CD4-positive, alpha-beta memory T cell (primary cell): ENCODE measurements at regions not wholly inside any gene's neighbourhood (a gene's known extent, or its start where the extent isn't known, plus 50 kb on each side); places are given as distances from the start of the nearest gene placed in this dataset.

ENCODE experiments used
- CTCF ChIA-PET: fragments of 350-600 bp; sonication (Branson Sonifier 250); formaldehyde crosslinking; loops from one replicate; lab custom pipeline; 2021; ENCODE audit warnings: inconsistent platforms; ENCODE audit not compliant: partially characterized antibody; lab: Charles Lee
- POLR2A ChIA-PET: fragments of 350-600 bp; sonication (Branson Sonifier 250); formaldehyde crosslinking; loops from one replicate; lab custom pipeline; 2021; ENCODE audit not compliant: partially characterized antibody; lab: Charles Lee
- DNase-seq, 5 donors: peaks; one replicate each; pipeline versions ENCODE4 v3.0.0 to v3.0.0-alpha.2; 2020 to 2022; ENCODE audit warnings: mixed read lengths in 1 of 5
- H3K27ac ChIP-seq: one replicate; pipeline ENCODE4 v1.7.0; 2013; ENCODE audit warnings: low read depth, low read length
- H3K27me3 ChIP-seq: 2 replicates; pipeline ENCODE4 v1.7.0; 2013; ENCODE audit warnings: mild to moderate bottlenecking, low read length, moderate library complexity; ENCODE audit not compliant: insufficient read depth
- H3K36me3 ChIP-seq: 2 replicates; pipeline ENCODE4 v1.7.0; 2013; ENCODE audit warnings: mild to moderate bottlenecking, low read length, moderate library complexity; ENCODE audit not compliant: insufficient read depth
- H3K4me1 ChIP-seq: 2 replicates; pipeline ENCODE4 v1.7.0; 2013; ENCODE audit warnings: mild to moderate bottlenecking, low read length, moderate library complexity; ENCODE audit not compliant: insufficient read depth
- H3K4me3 ChIP-seq, 2 donors: one replicate each; pipeline ENCODE4 v1.7.0; 2013; ENCODE audit warnings: low read length in 2 of 2, mild to moderate bottlenecking in 1 of 2
- H3K9me3 ChIP-seq, 2 donors: one replicate each; pipeline ENCODE4 v1.7.0; 2013; ENCODE audit warnings: low read length in 2 of 2, control low read depth in 1 of 2; ENCODE audit not compliant: control insufficient read depth in 1 of 2
- H3K27ac Mint-ChIP-seq, 7 donors: one replicate each; pipeline ENCODE4 v1.8.0; 2020 to 2021; ENCODE audit warnings: mixed read lengths in 7 of 7, mild to moderate bottlenecking in 6 of 7, inconsistent platforms in 3 of 7, moderate library complexity in 3 of 7
- H3K27me3 Mint-ChIP-seq, 2 donors: one replicate each; pipeline ENCODE4 v1.8.0; 2020 to 2021; ENCODE audit warnings: mixed read lengths in 2 of 2
- H3K36me3 Mint-ChIP-seq, 2 donors: one replicate each; pipeline ENCODE4 v1.8.0; 2020 to 2021; ENCODE audit warnings: mixed read lengths in 2 of 2, inconsistent platforms in 1 of 2, mild to moderate bottlenecking in 1 of 2
- H3K4me1 Mint-ChIP-seq, 4 donors: one replicate each; pipeline ENCODE4 v1.8.0; 2020 to 2021; ENCODE audit warnings: mixed read lengths in 4 of 4, mild to moderate bottlenecking in 1 of 4
- H3K4me3 Mint-ChIP-seq, 8 donors: one replicate each; pipeline ENCODE4 v1.8.0; 2020 to 2021; ENCODE audit warnings: mixed read lengths in 8 of 8, mild to moderate bottlenecking in 7 of 8, moderate library complexity in 6 of 8, inconsistent platforms in 3 of 8
- H3K9me3 Mint-ChIP-seq, 8 donors: one replicate each; pipeline ENCODE4 v1.8.0; 2020 to 2021; ENCODE audit warnings: mixed read lengths in 8 of 8, mild to moderate bottlenecking in 5 of 8, inconsistent platforms in 3 of 8, moderate library complexity in 1 of 8
- intact Hi-C: fragments of 100-400 bp; cut with micrococcal nuclease; formaldehyde crosslinking; loops from one replicate; pipeline ENCODE4 v1.15.1; 2023

- intact Hi-C loops: no loop called here
- POLR2A ChIA-PET: no interaction called here
- H3K9me3 Mint-ChIP-seq: peaks cover 0 to 44% (median 19%) of the 10 kb centered on the region in 8 donors
Measured at GRCh38 chr11:25159341-25159740, 662.5 kb downstream of the LUZP2 start.

DNA sequence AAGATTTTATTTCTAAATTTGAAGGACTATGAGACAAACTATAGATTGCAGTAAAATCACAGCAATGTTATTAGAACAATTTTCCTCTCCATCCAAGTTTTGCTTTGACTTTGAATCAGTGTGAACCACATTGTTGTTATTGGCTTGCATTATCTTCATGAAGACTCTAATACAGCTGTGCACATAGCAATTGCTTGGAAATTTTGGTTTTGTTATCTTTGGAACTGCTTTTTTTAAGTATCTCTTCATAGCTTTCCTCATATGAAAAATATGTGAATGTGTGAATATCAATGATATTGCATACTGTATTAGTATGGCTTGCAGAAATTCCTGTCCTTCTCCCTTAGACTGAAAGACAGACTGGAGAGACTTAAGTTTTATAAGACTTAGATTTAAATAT, 666.6 kb downstream of the LUZP2 start:
- no peak overlapping the region for H3K4me3 ChIP-seq
- no peaks in the 10 kb centered on the region for H3K4me1 Mint-ChIP-seq
- DNase-seq: no peak
- ChIA-PET POLR2A (no interaction called here), CTCF (no interaction called here)
- H3K27me3 ChIP-seq: no peaks in the 10 kb centered on the region
- peaks cover 4 to 36% (median 22%) of the 10 kb centered on the region in 8 donors for H3K9me3 Mint-ChIP-seq
- H3K36me3 ChIP-seq: no peaks in the 10 kb centered on the region
- intact Hi-C loops: no loop called here
- no peaks in the 10 kb centered on the region for H3K4me1 ChIP-seq
- H3K36me3 Mint-ChIP-seq: no peaks in the 10 kb centered on the region
- no peak overlapping the region for H3K4me3 Mint-ChIP-seq
- no peak overlapping the region for H3K27ac Mint-ChIP-seq
- no peak overlapping the region for H3K27ac ChIP-seq
- H3K27me3 Mint-ChIP-seq: no peaks in the 10 kb centered on the region
- H3K9me3 ChIP-seq: peaks cover 0 to 5% of the 10 kb centered on the region in 2 donors

More at GRCh38 chr11:25159341-25159740, 662.5 kb downstream of the LUZP2 start:
- no peaks in the 10 kb centered on the region for H3K27me3 Mint-ChIP-seq
- CTCF ChIA-PET: no interaction called here
- peaks cover 0 to 5% of the 10 kb centered on the region in 2 donors for H3K9me3 ChIP-seq
- no peaks in the 10 kb centered on the region for H3K27me3 ChIP-seq
- H3K4me3 Mint-ChIP-seq: no peak overlapping the region
- no peak for DNase-seq
- H3K4me3 ChIP-seq: no peak overlapping the region
- H3K4me1 Mint-ChIP-seq: no peaks in the 10 kb centered on the region
- H3K4me1 ChIP-seq: no peaks in the 10 kb centered on the region
- no peaks in the 10 kb centered on the region for H3K36me3 ChIP-seq
- no peak overlapping the region for H3K27ac Mint-ChIP-seq
- H3K27ac ChIP-seq: no peak overlapping the region
- no peaks in the 10 kb centered on the region for H3K36me3 Mint-ChIP-seq

GRCh38 chr11:25180187-25180586, 683.3 kb downstream of the LUZP2 start:
- Mint-ChIP-seq H3K4me3 (no peak overlapping the region), H3K27ac (no peak overlapping the region), H3K27me3 (no peaks in the 10 kb centered on the region), H3K9me3 (peaks cover 3 to 24% (median 9%) of the 10 kb centered on the region in 8 donors), H3K36me3 (no peaks in the 10 kb centered on the region), H3K4me1 (no peaks in the 10 kb centered on the region)
- Histone ChIP-seq H3K9me3 (peaks cover 0 to 4% of the 10 kb centered on the region in 2 donors), H3K27me3 (no peaks in the 10 kb centered on the region), H3K27ac (no peak overlapping the region), H3K36me3 (no peaks in the 10 kb centered on the region), H3K4me3 (no peak overlapping the region), H3K4me1 (no peaks in the 10 kb centered on the region)
- intact Hi-C loops: no loop called here
- ChIA-PET CTCF (no interaction called here), POLR2A (no interaction called here)
- no peak for DNase-seq

DNA sequence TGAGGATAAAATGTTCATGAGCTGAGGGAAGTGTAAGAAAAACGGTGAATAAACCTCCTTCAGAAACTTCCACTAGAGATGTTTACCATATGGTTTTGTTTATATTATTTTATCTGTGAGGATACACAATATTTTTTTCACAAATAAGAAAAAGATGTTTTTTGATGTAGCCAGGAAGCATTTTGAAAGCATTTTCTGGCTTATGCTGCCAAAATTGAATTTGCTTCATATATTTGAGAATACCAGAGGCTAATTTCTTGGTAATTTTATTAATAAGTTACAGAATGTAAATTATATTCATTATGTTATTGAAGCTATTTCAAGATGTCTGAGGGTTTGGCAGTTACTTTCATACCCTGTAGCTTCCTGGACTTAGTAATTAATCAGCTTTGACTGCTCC, 686.6 kb downstream of the LUZP2 start:
- H3K4me3 ChIP-seq: no peak overlapping the region
- Mint-ChIP-seq H3K4me3 (no peak overlapping the region), H3K27me3 (no peaks in the 10 kb centered on the region), H3K4me1 (no peaks in the 10 kb centered on the region), H3K27ac (no peak overlapping the region), H3K36me3 (no peaks in the 10 kb centered on the region), H3K9me3 (peaks cover 0 to 15% (median 5%) of the 10 kb centered on the region in 8 donors)
- no peak for DNase-seq
- H3K27me3 ChIP-seq: no peaks in the 10 kb centered on the region
- no peaks in the 10 kb centered on the region for H3K4me1 ChIP-seq
- H3K36me3 ChIP-seq: no peaks in the 10 kb centered on the region
- no peak overlapping the region for H3K27ac ChIP-seq
- intact Hi-C loops: no loop called here
- CTCF ChIA-PET: no interaction called here
- no peaks in the 10 kb centered on the region for H3K9me3 ChIP-seq
- POLR2A ChIA-PET: no interaction called here

- H3K4me1 ChIP-seq: no peaks in the 10 kb centered on the region
- no peaks in the 10 kb centered on the region for H3K27me3 ChIP-seq
- H3K27ac ChIP-seq: no peak overlapping the region
- ChIA-PET CTCF (no interaction called here), POLR2A (no interaction called here)
- H3K27ac Mint-ChIP-seq: no peak overlapping the region
- no peaks in the 10 kb centered on the region for H3K36me3 ChIP-seq
- H3K4me1 Mint-ChIP-seq: no peaks in the 10 kb centered on the region
- peaks cover 0 to 8% (median 7%) of the 10 kb centered on the region in 8 donors for H3K9me3 Mint-ChIP-seq
- H3K4me3 ChIP-seq: no peak overlapping the region
- DNase-seq: no peak
- no peak overlapping the region for H3K4me3 Mint-ChIP-seq
- intact Hi-C loops: no loop called here
- H3K27me3 Mint-ChIP-seq: no peaks in the 10 kb centered on the region
- no peaks in the 10 kb centered on the region for H3K36me3 Mint-ChIP-seq
- H3K9me3 ChIP-seq: no peaks in the 10 kb centered on the region
Measured at GRCh38 chr11:25197515-25197914, 700.7 kb downstream of the LUZP2 start.

- no peaks in the 10 kb centered on the region for H3K4me1 ChIP-seq
- no peak overlapping the region for H3K4me3 ChIP-seq
- H3K27me3 ChIP-seq: no peaks in the 10 kb centered on the region
- Mint-ChIP-seq H3K36me3 (no peaks in the 10 kb centered on the region), H3K4me3 (no peak overlapping the region), H3K4me1 (no peaks in the 10 kb centered on the region), H3K27me3 (no peaks in the 10 kb centered on the region), H3K27ac (no peak overlapping the region), H3K9me3 (peaks cover 0 to 10% (median 6%) of the 10 kb centered on the region in 8 donors)
- no peak overlapping the region for H3K27ac ChIP-seq
- CTCF ChIA-PET: no interaction called here
- intact Hi-C loops: no loop called here
- H3K36me3 ChIP-seq: no peaks in the 10 kb centered on the region
- POLR2A ChIA-PET: no interaction called here
- DNase-seq: no peak
- no peaks in the 10 kb centered on the region for H3K9me3 ChIP-seq
Measured at GRCh38 chr11:25198704-25199103, 701.9 kb downstream of the LUZP2 start.

GRCh38 chr11:25200925-25201324, 704.1 kb downstream of the LUZP2 start:
- intact Hi-C loops: no loop called here
- Mint-ChIP-seq H3K36me3 (no peaks in the 10 kb centered on the region), H3K4me3 (no peak overlapping the region), H3K9me3 (peaks cover 0 to 22% (median 8%) of the 10 kb centered on the region in 8 donors), H3K27me3 (no peaks in the 10 kb centered on the region), H3K4me1 (no peaks in the 10 kb centered on the region), H3K27ac (no peak overlapping the region)
- H3K27me3 ChIP-seq: no peaks in the 10 kb centered on the region
- no peak overlapping the region for H3K27ac ChIP-seq
- ChIA-PET CTCF (no interaction called here), POLR2A (no interaction called here)
- no peak for DNase-seq
- H3K4me3 ChIP-seq: no peak overlapping the region
- no peaks in the 10 kb centered on the region for H3K4me1 ChIP-seq
- H3K9me3 ChIP-seq: no peaks in the 10 kb centered on the region
- no peaks in the 10 kb centered on the region for H3K36me3 ChIP-seq

DNA sequence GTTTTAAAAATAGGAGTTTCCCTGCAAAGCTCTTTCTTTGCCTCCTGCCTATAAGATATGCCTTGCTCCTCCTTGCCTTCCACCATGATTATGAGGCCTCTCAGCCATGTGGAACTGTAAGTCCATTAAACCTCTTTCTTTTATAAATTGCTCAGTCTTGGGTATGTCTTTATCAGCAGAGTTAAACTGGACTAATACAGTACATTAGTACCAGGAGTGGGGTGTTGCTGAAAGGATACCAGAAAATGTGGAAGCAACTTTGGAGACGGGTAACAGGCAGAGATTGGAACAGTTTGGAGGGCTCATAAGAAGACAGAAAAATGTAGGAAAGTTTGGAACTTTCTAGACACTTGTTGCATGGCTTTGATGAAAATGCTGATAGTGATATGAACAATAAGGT, 709.9 kb downstream of the LUZP2 start:
- Mint-ChIP-seq H3K4me1 (no peaks in the 10 kb centered on the region), H3K36me3 (no peaks in the 10 kb centered on the region), H3K4me3 (no peak overlapping the region), H3K9me3 (peaks cover 2 to 27% (median 12%) of the 10 kb centered on the region in 8 donors), H3K27me3 (no peaks in the 10 kb centered on the region), H3K27ac (no peak overlapping the region)
- no peak overlapping the region for H3K4me3 ChIP-seq
- no peaks in the 10 kb centered on the region for H3K36me3 ChIP-seq
- intact Hi-C loops: no loop called here
- no peak overlapping the region for H3K27ac ChIP-seq
- H3K27me3 ChIP-seq: no peaks in the 10 kb centered on the region
- DNase-seq: no peak
- POLR2A ChIA-PET: no interaction called here
- H3K9me3 ChIP-seq: no peaks in the 10 kb centered on the region
- CTCF ChIA-PET: no interaction called here
- H3K4me1 ChIP-seq: no peaks in the 10 kb centered on the region
